Activated T-helper 2 cell treated with anti-CD3 and anti-CD28 coated beads, Interferon-gamma antibody, Interleukin-2, Interleukin-4, amounts not matched to agents 10 μg/mL and 5 μg/mL and 100 μg/mL, durations not matched to agents 14 hours and 24 hours and 36 hours (primary cell): ENCODE measurements at regions not wholly inside any gene's neighbourhood (a gene's known extent, or its start where the extent isn't known, plus 50 kb on each side); places are given as distances from the start of the nearest gene placed in this dataset.
"Not testable (repeated sequence)": the region's sequence is repeated elsewhere in the genome, so short reads cannot be mapped to it uniquely, and the experiment has no call there.

ENCODE experiments used
- DNase-seq: peaks from one replicate; pipeline ENCODE4 v3.0.0; 2021; ENCODE audit warnings: low spot score
- H3K27ac Mint-ChIP-seq: one replicate; pipeline ENCODE4 v1.8.0; 2021; ENCODE audit warnings: mixed read lengths
- H3K27me3 Mint-ChIP-seq: one replicate; pipeline ENCODE4 v1.8.0; 2021; ENCODE audit warnings: low read depth, mixed read lengths
- H3K36me3 Mint-ChIP-seq: one replicate; pipeline ENCODE4 v1.8.0; 2021; ENCODE audit warnings: low read depth, mixed read lengths
- H3K4me1 Mint-ChIP-seq: one replicate; pipeline ENCODE4 v1.8.0; 2021; ENCODE audit warnings: low read depth, mixed read lengths
- H3K4me3 Mint-ChIP-seq: one replicate; pipeline ENCODE4 v1.8.0; 2021; ENCODE audit warnings: low read depth, mild to moderate bottlenecking, moderate library complexity, mixed read lengths
- H3K9me3 Mint-ChIP-seq: one replicate; pipeline ENCODE4 v1.8.0; 2021; ENCODE audit warnings: mixed read lengths
- intact Hi-C: fragments of 100-400 bp; cut with micrococcal nuclease; formaldehyde crosslinking; loops from one replicate; pipeline ENCODE4 v1.15.1; 2023

DNA sequence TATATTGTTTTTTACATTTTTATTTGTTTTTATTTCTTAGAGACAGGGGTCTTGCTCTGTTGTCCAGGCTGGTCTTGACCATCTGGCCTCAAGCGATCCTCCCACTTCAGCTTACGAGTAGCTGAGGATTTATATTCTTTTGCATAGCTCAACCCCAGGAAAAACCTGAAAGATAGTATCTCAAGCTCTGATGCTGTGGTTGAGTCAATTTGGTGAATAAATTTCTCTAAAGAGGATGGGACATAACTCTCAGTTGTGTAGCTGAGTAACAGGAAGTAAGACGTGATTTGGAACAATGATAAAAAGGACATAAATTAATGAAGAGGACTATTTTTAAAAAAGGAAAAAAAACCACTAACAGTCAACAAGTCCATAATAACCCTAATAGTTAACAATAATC lies 79.8 kb upstream of the TNFSF11 start:
- Mint-ChIP-seq H3K36me3 (peaks cover 11% of the 10 kb centered on the region), H3K9me3 (peaks cover 4% of the 10 kb centered on the region)

DNA sequence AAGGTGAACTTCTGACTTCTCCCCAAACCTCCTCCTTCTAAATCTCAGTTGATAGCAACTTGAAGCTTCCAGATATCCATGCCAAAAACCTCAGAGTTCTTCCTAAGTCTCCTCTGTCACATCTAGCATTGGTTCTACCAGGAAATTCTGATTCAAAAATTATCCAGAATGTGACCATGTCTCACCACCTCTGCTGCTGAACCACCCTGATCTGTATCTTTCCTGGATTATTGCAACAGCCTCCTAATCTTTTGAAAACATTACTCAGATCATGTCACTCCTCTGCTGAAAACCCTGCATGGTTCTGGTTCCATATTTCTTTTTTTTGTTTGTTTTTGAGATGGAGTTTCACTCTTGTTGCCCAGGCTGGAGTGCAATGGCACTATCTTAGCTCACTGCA lies 78.7 kb upstream of the TNFSF11 start:
- no peaks in the 10 kb centered on the region for H3K27me3 Mint-ChIP-seq
- H3K4me1 Mint-ChIP-seq = peaks cover 73% of the 10 kb centered on the region
- H3K27ac Mint-ChIP-seq = peak overlapping the region; percentile 92
- peak overlapping the region; percentile 45 for H3K4me3 Mint-ChIP-seq
- peaks cover 11% of the 10 kb centered on the region for H3K9me3 Mint-ChIP-seq
- intact Hi-C loops = loop anchor here (5.0 to 10.0 kb wide), 3 partner anchors 560 to 1302 kb away; partner anchors contain the start of gene RGCC
- no peak for DNase-seq
- H3K36me3 Mint-ChIP-seq = peaks cover 18% of the 10 kb centered on the region

More for the DNA sequence above, 79.8 kb upstream of the TNFSF11 start:
- DNase-seq = no peak
- Mint-ChIP-seq H3K27me3 (no peaks in the 10 kb centered on the region), H3K4me3 (no peak overlapping the region), H3K4me1 (peaks cover 69% of the 10 kb centered on the region), H3K27ac (peak overlapping the region; percentile 92)
- intact Hi-C loops = loop anchor here (1.0 to 10.0 kb wide), 3 partner anchors 166 to 1039 kb away; partner anchors contain the start of gene RGCC

DNA sequence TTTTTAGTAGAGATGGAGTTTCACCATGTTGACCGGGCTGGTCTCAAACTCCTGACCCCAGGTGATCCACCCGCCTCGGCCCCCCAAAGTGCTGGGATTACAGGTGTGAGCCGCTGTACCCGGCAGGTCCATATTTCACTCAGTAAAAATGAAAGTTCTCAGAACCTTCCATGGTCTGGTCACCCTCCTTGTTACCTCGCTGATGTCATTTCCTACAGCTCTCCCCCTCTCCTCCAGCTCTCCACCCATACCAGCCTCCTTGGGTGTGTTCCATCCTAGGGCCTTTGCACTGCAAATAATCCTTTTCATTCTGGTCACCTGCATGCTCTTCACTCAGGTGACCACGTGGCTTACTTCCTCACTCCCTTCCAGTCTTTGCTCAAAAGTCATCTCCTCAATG lies 78.2 kb upstream of the TNFSF11 start:
- Mint-ChIP-seq H3K4me1 (peaks cover 73% of the 10 kb centered on the region), H3K4me3 (peak overlapping the region; percentile 26), H3K9me3 (peaks cover 16% of the 10 kb centered on the region), H3K27ac (peak overlapping the region; percentile 92), H3K27me3 (no peaks in the 10 kb centered on the region), H3K36me3 (peaks cover 18% of the 10 kb centered on the region)
- intact Hi-C loops = loop anchor here (5.0 to 10.0 kb wide), 3 partner anchors 559 to 1302 kb away; partner anchors contain the start of gene RGCC
- DNase-seq = no peak

DNA sequence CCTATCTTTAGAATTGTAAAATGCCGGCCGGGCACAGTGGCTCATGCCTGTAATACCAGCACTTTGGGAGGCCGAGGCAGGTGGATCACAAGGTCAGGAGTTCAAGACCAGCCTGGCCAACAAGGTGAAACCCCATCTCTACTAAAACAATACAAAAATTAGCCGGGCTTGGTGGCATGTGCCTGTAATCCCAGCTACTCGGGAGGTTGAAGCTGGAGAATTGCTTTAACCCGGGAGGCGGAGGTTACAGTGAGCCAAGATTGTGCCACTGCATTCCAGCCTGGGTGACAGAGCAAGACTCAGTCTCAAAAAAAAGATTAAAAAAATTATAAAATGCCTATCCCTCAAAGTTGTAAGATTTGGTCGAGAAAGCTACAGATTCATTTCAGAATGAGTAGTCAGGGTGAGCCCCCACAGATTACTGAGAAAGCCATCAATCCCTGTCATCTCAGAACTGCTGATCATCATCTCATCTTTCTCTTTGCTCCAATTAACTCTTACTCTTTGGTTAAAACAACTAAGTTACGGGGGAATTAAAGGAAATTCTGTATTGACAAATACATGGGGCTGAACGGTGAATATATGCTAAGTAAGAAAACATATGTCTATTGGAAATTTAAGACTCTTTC lies 76.9 kb upstream of the TNFSF11 start:
- H3K27me3 Mint-ChIP-seq, DNase-seq: not testable (repeated sequence)
- H3K36me3 Mint-ChIP-seq = peaks cover 20% of the 10 kb centered on the region
- H3K9me3 Mint-ChIP-seq = peaks cover 20% of the 10 kb centered on the region
- intact Hi-C loops = loop anchor here (1.0 to 10.0 kb wide), 11 partner anchors 78 to 1300 kb away; partner anchors contain the start of gene RGCC
- H3K4me3 Mint-ChIP-seq = peak overlapping the region; percentile 27
- peaks cover 69% of the 10 kb centered on the region for H3K4me1 Mint-ChIP-seq
- H3K27ac Mint-ChIP-seq = peak overlapping the region; percentile 83

DNA sequence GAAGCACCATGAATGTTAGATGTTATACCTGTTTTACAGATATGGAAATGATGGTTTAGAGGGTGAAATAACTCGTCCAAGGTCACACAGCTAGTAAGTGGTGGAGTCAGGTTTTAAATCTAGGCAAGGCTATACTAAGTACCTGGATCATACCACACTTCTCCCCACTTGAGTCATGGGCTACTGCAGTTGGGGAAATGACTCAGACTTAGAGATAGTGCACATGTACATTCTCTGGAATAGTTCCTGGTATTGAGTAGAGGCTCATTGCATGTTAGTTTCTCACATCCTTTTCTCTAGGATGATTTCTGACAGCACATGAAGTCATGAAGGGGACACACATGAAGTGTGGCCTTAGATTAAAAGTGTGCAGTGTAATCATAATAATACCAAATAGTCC lies 76.2 kb upstream of the TNFSF11 start:
- Mint-ChIP-seq H3K4me3 (no peak overlapping the region), H3K4me1 (peaks cover 65% of the 10 kb centered on the region), H3K27ac (peak overlapping the region; percentile 83), H3K27me3 (no peaks in the 10 kb centered on the region), H3K36me3 (peaks cover 20% of the 10 kb centered on the region), H3K9me3 (peaks cover 20% of the 10 kb centered on the region)
- intact Hi-C loops = loop anchor here (1.0 to 10.0 kb wide), 12 partner anchors 49 to 1300 kb away; partner anchors contain the start of gene RGCC
- no peak for DNase-seq

DNA sequence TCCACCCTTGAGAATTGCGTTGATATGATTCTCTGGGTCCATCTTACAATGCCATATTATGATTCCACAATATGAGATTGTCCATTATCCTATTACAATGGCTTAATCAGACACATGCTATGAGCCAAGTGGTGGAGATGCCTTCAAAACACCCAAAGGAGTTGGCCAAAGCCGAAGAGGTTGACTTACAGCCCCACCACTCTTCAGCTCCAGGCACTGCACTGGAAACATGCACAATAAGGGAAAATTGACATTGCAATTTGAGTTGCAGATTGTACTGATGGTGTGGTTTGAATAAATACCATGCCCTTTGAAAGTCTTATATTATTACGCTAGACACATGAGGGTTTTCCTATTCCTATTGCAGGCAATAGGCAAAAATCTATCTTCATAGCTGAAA lies 75.4 kb upstream of the TNFSF11 start:
- intact Hi-C loops = loop anchor here (2.0 to 10.0 kb wide), 4 partner anchors 48 to 1299 kb away; partner anchors contain the start of gene RGCC
- Mint-ChIP-seq H3K27ac (peak overlapping the region; percentile 83), H3K27me3 (no peaks in the 10 kb centered on the region), H3K9me3 (peaks cover 24% of the 10 kb centered on the region), H3K36me3 (peaks cover 25% of the 10 kb centered on the region), H3K4me1 (peaks cover 63% of the 10 kb centered on the region), H3K4me3 (no peak overlapping the region)
- no peak for DNase-seq
